ENCODE measurements at regions not wholly inside any gene's neighbourhood (a gene's known extent, or its start where the extent isn't known, plus 50 kb on each side); places are given as distances from the start of the nearest gene placed in this dataset.

DNA sequence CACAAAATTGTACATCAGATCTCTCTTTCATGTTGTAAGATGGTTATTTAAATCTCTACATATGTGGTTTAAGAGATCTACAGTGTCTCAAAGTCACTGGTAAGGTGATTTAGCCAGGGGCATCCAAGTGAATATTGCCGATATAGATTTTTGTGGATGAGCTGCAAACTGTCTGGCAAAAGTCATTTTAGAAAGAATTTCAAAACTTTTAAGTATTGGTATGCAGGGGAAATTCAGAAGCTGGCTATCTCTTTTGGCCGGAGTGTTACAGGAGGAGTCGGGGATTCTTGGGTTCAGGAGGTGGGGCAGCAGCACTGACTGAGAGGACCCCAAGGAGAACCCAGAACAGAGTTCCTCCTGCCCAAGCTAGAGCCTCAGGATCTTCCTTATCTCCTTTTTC is 69.9 kb downstream of the PTHLH start:
- no peak overlapping the region for H3K27ac ChIP-seq (ENCODE audit: low read depth in 1 of 2, low read length in 2 of 2)

DNA sequence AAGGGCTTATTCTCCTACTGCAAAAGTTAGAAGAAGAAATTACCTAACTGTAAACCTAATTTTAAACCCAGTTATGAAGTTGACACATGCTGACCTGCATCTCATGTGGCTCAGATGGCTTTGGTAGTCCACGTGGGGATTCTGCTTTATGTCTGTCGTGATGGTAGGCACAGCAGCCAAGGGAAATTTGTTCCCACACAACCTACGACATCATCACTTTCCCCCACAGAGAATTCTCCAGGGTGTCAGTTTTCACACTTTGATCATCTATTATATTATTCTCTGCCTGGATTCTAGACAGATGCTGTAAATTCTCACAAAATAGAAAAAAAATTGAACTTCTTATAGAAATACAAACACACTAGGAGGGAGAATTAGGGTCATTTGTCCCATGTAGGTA is 70.6 kb downstream of the PTHLH start:
- DNase-seq (ENCODE audit: low spot score): no peak
- WGBS: 47% methylated on average over 3 of the region's 3 CpGs
- Histone ChIP-seq H3K9me3 (ENCODE audit: control insufficient read depth in 4 of 4, low read length in 3 of 4) (peaks cover 0 to 4% (median under 1%) of the 10 kb centered on the region in 4 donors), H3K4me1 (ENCODE audit: control insufficient read depth in 4 of 4, insufficient read depth in 4 of 4, low read length in 3 of 4) (peaks cover 1 to 13% (median 4%) of the 10 kb centered on the region in 4 donors), H3K36me3 (ENCODE audit: control insufficient read depth in 4 of 4, insufficient read depth in 3 of 4, low read depth in 1 of 4, low read length in 3 of 4) (no peaks in the 10 kb centered on the region), H3K4me3 (ENCODE audit: low read depth in 1 of 3, low read length in 3 of 3) (no peak overlapping the region), H3K27ac (ENCODE audit: low read depth in 1 of 2, low read length in 2 of 2) (no peak overlapping the region), H3K27me3 (ENCODE audit: control insufficient read depth in 4 of 4, insufficient read depth in 4 of 4, low read length in 3 of 4) (no peaks in the 10 kb centered on the region), H3K9ac (ENCODE audit: low read depth in 1 of 2, low read length in 2 of 2) (no peak overlapping the region)
- TF ChIP-seq, protein P1, sequence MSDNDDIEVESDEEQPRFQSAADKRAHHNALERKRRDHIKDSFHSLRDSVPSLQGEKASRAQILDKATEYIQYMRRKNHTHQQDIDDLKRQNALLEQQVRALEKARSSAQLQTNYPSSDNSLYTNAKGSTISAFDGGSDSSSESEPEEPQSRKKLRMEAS (IDR thresholded peaks at IDR 0.05): no peak
- no peak for TF ChIP-seq RXRA (IDR thresholded peaks at IDR 0.05)
- no peak for TF ChIP-seq HNF4A (conservative IDR thresholded peaks at IDR 0.05)
- no peak for TF ChIP-seq SP1 (IDR thresholded peaks at IDR 0.05)
- no peak for TF ChIP-seq HNF4G (IDR thresholded peaks at IDR 0.05)
- TF ChIP-seq, protein P2, sequence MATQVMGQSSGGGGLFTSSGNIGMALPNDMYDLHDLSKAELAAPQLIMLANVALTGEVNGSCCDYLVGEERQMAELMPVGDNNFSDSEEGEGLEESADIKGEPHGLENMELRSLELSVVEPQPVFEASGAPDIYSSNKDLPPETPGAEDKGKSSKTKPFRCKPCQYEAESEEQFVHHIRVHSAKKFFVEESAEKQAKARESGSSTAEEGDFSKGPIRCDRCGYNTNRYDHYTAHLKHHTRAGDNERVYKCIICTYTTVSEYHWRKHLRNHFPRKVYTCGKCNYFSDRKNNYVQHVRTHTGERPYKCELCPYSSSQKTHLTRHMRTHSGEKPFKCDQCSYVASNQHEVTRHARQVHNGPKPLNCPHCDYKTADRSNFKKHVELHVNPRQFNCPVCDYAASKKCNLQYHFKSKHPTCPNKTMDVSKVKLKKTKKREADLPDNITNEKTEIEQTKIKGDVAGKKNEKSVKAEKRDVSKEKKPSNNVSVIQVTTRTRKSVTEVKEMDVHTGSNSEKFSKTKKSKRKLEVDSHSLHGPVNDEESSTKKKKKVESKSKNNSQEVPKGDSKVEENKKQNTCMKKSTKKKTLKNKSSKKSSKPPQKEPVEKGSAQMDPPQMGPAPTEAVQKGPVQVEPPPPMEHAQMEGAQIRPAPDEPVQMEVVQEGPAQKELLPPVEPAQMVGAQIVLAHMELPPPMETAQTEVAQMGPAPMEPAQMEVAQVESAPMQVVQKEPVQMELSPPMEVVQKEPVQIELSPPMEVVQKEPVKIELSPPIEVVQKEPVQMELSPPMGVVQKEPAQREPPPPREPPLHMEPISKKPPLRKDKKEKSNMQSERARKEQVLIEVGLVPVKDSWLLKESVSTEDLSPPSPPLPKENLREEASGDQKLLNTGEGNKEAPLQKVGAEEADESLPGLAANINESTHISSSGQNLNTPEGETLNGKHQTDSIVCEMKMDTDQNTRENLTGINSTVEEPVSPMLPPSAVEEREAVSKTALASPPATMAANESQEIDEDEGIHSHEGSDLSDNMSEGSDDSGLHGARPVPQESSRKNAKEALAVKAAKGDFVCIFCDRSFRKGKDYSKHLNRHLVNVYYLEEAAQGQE (IDR thresholded peaks at IDR 0.05): no peak
- TF ChIP-seq, protein P3, sequence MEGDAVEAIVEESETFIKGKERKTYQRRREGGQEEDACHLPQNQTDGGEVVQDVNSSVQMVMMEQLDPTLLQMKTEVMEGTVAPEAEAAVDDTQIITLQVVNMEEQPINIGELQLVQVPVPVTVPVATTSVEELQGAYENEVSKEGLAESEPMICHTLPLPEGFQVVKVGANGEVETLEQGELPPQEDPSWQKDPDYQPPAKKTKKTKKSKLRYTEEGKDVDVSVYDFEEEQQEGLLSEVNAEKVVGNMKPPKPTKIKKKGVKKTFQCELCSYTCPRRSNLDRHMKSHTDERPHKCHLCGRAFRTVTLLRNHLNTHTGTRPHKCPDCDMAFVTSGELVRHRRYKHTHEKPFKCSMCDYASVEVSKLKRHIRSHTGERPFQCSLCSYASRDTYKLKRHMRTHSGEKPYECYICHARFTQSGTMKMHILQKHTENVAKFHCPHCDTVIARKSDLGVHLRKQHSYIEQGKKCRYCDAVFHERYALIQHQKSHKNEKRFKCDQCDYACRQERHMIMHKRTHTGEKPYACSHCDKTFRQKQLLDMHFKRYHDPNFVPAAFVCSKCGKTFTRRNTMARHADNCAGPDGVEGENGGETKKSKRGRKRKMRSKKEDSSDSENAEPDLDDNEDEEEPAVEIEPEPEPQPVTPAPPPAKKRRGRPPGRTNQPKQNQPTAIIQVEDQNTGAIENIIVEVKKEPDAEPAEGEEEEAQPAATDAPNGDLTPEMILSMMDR (IDR thresholded peaks at IDR 0.05; ENCODE audit: low read depth, low read length, missing input control): no peak
- TF ChIP-seq, protein P4, sequence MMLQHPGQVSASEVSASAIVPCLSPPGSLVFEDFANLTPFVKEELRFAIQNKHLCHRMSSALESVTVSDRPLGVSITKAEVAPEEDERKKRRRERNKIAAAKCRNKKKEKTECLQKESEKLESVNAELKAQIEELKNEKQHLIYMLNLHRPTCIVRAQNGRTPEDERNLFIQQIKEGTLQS (IDR thresholded peaks at IDR 0.05): no peak
- TF ChIP-seq EGR1 (IDR thresholded peaks at IDR 0.05; ENCODE audit: low read depth in 2 of 2): no peak
- TF ChIP-seq YY1 (IDR thresholded peaks at IDR 0.05): no peak
- no peak for TF ChIP-seq GABPA (IDR thresholded peaks at IDR 0.05 in 1 of 2, conservative IDR thresholded peaks at IDR 0.05 in 1 of 2)

More for the DNA sequence above, 69.9 kb downstream of the PTHLH start:
- Histone ChIP-seq H3K4me1 (ENCODE audit: control insufficient read depth in 4 of 4, insufficient read depth in 4 of 4, low read length in 3 of 4) (peaks cover 0 to 13% (median 4%) of the 10 kb centered on the region in 4 donors), H3K9ac (ENCODE audit: low read depth in 1 of 2, low read length in 2 of 2) (no peak overlapping the region), H3K9me3 (ENCODE audit: control insufficient read depth in 4 of 4, low read length in 3 of 4) (peaks cover 0 to 4% (median under 1%) of the 10 kb centered on the region in 4 donors), H3K4me3 (ENCODE audit: low read depth in 1 of 3, low read length in 3 of 3) (no peak overlapping the region), H3K36me3 (ENCODE audit: control insufficient read depth in 4 of 4, insufficient read depth in 3 of 4, low read depth in 1 of 4, low read length in 3 of 4) (no peaks in the 10 kb centered on the region), H3K27me3 (ENCODE audit: control insufficient read depth in 4 of 4, insufficient read depth in 4 of 4, low read length in 3 of 4) (no peaks in the 10 kb centered on the region)
- 90% methylated on average over 3 of the region's 3 CpGs for WGBS
- DNase-seq (ENCODE audit: low spot score): no peak
- TF ChIP-seq, protein P5, sequence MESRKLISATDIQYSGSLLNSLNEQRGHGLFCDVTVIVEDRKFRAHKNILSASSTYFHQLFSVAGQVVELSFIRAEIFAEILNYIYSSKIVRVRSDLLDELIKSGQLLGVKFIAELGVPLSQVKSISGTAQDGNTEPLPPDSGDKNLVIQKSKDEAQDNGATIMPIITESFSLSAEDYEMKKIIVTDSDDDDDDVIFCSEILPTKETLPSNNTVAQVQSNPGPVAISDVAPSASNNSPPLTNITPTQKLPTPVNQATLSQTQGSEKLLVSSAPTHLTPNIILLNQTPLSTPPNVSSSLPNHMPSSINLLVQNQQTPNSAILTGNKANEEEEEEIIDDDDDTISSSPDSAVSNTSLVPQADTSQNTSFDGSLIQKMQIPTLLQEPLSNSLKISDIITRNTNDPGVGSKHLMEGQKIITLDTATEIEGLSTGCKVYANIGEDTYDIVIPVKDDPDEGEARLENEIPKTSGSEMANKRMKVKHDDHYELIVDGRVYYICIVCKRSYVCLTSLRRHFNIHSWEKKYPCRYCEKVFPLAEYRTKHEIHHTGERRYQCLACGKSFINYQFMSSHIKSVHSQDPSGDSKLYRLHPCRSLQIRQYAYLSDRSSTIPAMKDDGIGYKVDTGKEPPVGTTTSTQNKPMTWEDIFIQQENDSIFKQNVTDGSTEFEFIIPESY (IDR thresholded peaks at IDR 0.05): no peak
- TF ChIP-seq TAF1 (conservative IDR thresholded peaks at IDR 0.05): no peak
- TF ChIP-seq JUND (IDR thresholded peaks at IDR 0.05): no peak
- TF ChIP-seq, protein P1 (IDR thresholded peaks at IDR 0.05): no peak
- TF ChIP-seq, protein P2 (IDR thresholded peaks at IDR 0.05): no peak
- TF ChIP-seq FOXA1 (IDR thresholded peaks at IDR 0.05): no peak
- TF ChIP-seq GABPA (IDR thresholded peaks at IDR 0.05 in 1 of 2, conservative IDR thresholded peaks at IDR 0.05 in 1 of 2): no peak
- TF ChIP-seq EGR1 (IDR thresholded peaks at IDR 0.05; ENCODE audit: low read depth in 2 of 2): no peak
- no peak for TF ChIP-seq NR2F2 (IDR thresholded peaks at IDR 0.05)
- TF ChIP-seq HNF4G (IDR thresholded peaks at IDR 0.05): no peak
- no peak for TF ChIP-seq FOXA2 (IDR thresholded peaks at IDR 0.05)

Measured in liver (tissue), 8 donors.